Prostate gland (tissue), 2 donors: ENCODE measurements at regions not wholly inside any gene's neighbourhood (a gene's known extent, or its start where the extent isn't known, plus 50 kb on each side); places are given as distances from the start of the nearest gene placed in this dataset.

ENCODE experiments used
- CTCF ChIP-seq, 4 experiments: fragments of 200-600 bp in 2 of 4; fragments of 450-650 bp in 2 of 4; sonication (generic) in 2 of 4; IDR thresholded peaks; 1 replicate in 3 of 4; 2 replicates in 1 of 4; pipeline ENCODE4 v1.5.1; 2016 to 2019; ENCODE audit warnings: antibody characterized with exemption in 4 of 4, mild to moderate bottlenecking in 2 of 4, moderate library complexity in 2 of 4
- POLR2A ChIP-seq: fragments of 450-650 bp; IDR thresholded peaks from one replicate; pipeline ENCODE4 v1.6.1; 2016; ENCODE audit warnings: antibody characterized with exemption, mild to moderate bottlenecking
- POLR2AphosphoS5 ChIP-seq: sonication (generic); formaldehyde crosslinking; IDR thresholded peaks from one replicate; pipeline ENCODE4 v1.6.1; 2017; ENCODE audit warnings: antibody characterized with exemption

DNA sequence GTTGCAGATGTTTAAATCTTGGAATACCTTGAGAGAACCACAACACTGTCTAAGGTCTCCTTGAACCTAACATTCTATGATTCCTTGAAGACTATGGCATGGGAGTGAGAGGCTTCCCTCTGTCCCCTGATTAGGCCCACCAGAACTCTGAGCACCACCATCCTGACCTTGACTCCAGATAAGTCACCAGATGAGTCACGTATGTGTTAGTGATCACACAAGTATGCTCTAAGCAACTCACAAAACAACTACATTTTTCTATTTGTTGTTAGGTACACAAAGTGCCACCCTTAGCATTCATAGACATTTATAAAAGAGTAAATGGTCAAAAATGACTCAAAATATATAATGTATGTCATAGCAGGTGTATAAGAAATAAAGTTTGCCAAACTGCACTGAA, 252.9 kb upstream of the CXXC4 start:
- TF ChIP-seq POLR2A: no peak
- TF ChIP-seq POLR2AphosphoS5: no peak
- no peak for TF ChIP-seq CTCF (IDR thresholded peaks at IDR 0.05)
